PFSK-1 (cell line): ENCODE measurements at regions not wholly inside any gene's neighbourhood (a gene's known extent, or its start where the extent isn't known, plus 50 kb on each side); places are given as distances from the start of the nearest gene placed in this dataset.

Experiments
- POLR2AphosphoS5 ChIP-seq: IDR thresholded peaks from 2 replicates; pipeline ENCODE4 v1.6.1; 2012; ENCODE audit warnings: low read depth, mild to moderate bottlenecking, control low read depth, low read length, moderate library complexity
- REST ChIP-seq, 2 experiments: IDR thresholded peaks; 2 replicates each; pipeline versions ENCODE4 v1.6.1 to v1.8.0; 2011 to 2012; ENCODE audit warnings: low read depth in 2 of 2, low read length in 2 of 2, control low read depth in 1 of 2, inconsistent platforms in 1 of 2, mild to moderate bottlenecking in 1 of 2, moderate library complexity in 1 of 2; ENCODE audit not compliant: insufficient read depth in 1 of 2
- SIN3A ChIP-seq: IDR thresholded peaks from 2 replicates; pipeline ENCODE4 v1.6.1; 2012; ENCODE audit warnings: mild to moderate bottlenecking, low read length, moderate library complexity, borderline replicate concordance; ENCODE audit not compliant: insufficient read depth
- TAF1 ChIP-seq: IDR thresholded peaks from 2 replicates; pipeline ENCODE4 v1.6.1; 2012; ENCODE audit warnings: low read length, control low read depth, borderline replicate concordance; ENCODE audit not compliant: insufficient read depth

DNA sequence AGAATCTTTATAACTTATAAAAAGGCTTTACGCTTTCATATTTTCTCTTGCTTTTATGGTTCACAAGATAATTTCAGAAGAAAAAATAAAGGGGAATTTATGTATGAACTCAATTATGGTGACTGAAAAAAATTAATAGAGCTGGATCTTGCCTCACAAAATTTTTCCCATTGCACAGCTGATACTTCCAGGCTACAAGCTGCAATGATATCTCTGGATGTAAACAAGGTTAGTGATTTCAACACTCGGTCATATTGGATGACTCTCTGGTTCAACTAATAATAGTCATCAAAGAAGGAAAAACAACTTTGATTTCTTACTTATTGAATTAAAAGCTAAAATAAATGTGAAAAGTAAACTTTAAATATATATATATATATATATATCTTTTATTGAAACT is 868.0 kb downstream of the FAT4 start:
- TF ChIP-seq TAF1, result no peak
- TF ChIP-seq REST (IDR thresholded peaks at IDR 0.05; ENCODE audit: insufficient read depth in 1 of 2, low read depth in 2 of 2, low read length in 2 of 2), result no peak
- no peak for TF ChIP-seq POLR2AphosphoS5
- TF ChIP-seq SIN3A, result no peak
